NCI-H446 treated with DMSO at 0.1 percent for 48 hours (cell line): ENCODE measurements at regions not wholly inside any gene's neighbourhood (a gene's known extent, or its start where the extent isn't known, plus 50 kb on each side); places are given as distances from the start of the nearest gene placed in this dataset.

ENCODE experiments used
- DNase-seq: peaks from one replicate; lab custom pipeline; 2025; lab: John Stamatoyannopoulos, UW

DNA sequence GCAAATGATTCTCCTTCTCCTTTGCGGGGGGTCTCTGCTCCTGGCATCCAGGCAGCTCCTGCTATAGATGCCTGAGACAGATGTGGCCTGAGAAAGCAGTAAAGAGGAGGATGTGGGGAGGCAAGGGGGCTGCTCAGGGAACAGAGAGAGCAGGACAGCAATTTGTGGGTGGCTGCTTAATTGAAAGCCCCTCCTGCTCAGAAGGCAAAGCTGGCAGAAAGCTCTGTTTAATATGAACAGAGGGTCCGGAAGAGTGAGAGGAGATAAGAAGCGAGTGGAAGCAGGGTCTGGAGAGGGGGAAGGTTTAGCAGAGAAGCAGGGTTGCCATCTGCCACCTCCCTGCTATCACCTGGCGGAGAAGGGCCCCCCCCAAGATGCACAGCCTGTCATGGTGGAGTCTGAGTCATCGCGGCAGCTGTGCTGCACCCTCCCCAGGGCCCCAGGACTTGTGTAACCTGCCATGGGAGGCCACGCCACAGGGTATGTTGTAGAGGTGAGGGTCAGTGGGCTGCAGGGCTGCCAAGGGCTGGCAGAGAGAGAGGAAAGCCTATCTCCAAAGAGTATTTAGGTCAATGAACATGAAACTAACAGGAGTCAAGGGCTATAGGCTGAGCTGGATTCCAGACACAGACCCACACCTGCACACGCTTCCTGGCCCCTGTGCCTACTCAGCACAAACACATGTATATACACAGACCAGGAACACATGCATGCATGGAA lies 1109.8 kb upstream of the AUTS2 start:
- DNase-seq = no peak

DNA sequence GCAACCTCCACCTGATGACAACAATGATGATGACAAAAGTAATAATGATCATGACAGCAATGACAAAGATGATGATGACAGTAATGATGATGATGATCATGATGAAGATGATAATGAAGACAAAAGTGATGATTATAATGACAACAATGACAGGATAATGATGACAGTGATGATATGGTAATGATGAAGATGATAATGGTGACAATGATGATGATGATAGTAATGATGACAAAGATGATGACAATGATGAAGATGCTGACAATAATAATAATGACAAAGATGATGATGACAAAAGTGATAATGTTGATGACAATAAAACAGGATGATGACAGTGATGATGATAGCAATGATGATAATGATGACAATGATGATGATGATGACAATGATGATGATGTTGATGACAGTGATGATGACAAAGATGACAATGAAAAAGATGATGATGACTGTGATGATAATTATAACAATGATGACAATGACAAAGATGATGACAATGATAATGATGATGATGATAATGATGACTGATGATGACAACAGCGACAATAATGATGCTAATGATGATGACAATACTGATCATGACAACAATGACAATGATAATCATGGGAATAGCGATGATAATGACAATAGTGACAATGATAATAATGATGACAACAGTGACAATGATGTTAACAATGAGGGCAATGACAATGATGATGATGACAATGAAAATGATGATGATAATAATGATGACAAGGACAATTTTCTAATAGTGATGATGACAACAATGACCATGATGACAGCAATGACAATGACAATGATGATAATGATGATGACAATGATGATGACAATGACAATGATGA lies 1106.5 kb upstream of the AUTS2 start:
- DNase-seq = no peak

DNA sequence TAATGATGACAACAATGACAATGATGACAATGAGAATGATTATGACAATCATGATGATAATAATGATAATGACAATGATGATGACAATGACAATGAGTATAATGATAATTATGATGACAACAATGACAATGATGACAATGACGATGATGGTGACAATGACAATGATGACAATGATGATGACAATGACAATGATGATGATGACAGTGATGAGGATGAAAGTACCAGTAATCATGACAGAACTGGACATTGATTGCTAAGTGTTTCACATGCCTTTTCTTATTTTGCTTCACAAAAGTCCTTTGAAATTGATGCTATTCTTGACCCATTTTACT lies 1106.0 kb upstream of the AUTS2 start:
- no peak for DNase-seq

DNA sequence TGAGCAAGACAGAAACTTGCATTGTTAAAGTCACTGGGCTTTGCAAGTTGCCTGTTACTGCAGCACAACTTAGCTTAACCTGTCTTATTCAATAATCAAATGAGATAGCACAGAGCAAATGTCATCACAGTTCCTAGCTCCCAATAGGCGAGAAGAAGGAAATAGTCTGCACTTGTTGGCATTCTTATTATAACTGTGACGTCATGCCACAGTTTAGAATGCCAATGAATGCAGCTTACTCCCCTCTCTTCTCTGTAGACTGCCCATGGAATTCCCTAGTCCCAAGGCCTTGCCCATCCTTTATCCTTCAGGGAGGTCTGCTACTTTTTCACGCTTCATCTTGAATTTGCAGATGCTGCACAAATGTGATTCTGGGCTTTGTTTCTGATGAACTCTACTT lies 1094.9 kb upstream of the AUTS2 start:
- DNase-seq = no peak

DNA sequence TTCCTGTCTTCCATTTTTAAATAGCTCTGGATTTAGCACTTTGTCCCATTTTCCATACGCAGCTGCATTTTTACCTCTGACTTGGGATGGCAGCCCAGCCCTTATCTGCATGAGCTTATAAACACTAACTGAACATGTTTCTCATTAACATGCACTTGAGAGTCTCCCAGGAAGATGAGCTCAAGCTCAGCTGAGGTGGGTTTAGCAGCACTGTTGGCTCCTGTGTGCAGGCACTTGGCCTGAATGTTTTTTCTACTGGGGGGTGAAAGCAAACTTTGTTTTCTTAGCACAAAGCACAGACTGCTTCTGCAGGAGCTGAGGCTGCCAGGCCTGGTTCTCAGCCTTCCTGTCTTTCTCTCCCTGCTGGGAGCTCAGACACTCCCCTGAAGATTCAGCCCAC lies 1093.6 kb upstream of the AUTS2 start:
- DNase-seq = no peak

DNA sequence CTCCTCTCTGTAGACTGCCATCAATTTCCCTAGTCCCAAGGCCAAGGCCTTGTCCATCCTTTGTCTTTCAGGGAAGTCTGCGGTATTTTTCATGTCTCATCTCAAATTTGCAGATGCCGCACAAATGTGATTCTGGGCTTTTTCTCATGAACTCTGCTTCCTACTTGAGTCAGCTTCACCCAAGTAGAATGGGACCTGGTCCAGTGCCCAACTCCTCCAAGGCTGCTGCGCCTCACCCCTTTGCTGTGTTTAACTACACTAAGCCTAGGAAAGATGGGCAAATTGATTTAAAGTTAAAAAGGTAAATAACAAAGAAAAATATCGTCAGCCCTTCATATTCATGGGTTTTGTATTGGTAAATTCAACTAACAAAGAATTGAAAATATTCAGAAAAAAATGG lies 1092.6 kb upstream of the AUTS2 start:
- no peak for DNase-seq

DNA sequence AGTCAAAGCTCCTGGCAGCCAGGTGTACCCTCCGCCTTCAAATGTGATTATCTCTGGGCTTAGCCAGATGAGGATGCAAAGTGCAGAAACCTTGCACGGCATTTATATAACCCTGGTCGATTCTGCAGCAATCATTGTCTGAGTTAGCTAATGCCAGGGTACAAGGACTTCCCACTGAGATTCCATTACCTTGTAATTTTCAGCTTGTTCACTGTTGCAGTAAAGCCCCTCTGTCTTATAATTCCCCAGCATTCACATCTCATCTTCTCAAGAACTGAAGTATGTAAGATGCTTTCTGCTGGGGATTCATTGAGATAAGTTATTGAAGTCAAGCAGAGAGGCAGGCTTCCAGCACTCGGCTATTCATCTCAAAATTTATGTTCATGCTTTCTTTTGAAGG lies 1090.6 kb upstream of the AUTS2 start:
- no peak for DNase-seq

DNA sequence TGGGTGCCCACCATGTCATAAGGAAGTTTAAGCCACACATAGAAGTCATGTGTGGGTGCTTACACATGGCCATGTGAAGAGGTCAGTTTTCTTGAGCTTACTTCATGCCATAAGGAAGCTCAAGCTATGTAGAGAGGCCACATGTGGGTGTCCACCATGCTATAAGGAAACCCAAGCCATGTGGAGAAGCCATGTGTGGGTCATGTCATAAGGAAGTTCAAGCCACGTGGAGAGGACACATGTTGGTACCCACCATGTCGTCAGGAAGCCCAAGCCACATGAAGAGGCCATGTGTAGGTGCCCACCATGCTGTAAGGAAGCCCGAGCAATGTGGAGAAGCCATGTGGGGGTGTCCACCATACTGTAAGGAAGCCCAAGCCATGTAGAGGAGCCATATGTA lies 1089.2 kb upstream of the AUTS2 start:
- no peak for DNase-seq

DNA sequence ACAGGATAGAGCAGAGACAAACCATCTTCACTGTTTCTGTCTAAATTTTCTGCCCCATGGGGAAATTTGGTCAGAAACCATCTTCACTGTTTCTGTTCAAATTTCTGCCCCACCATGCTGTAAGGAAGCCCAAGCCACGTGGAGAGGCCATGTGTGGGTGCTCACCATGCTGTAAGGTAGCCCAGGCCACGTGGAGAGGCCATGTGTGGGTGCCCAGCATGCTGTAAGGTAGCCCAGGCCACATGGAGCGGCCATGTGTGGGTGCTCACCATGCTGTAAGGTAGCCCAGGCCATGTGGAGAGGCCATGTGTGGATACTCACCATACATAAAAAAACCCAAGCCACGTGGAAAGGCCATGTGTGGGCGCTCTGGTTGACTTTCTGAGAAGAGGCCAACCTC lies 1088.7 kb upstream of the AUTS2 start:
- DNase-seq = no peak

DNA sequence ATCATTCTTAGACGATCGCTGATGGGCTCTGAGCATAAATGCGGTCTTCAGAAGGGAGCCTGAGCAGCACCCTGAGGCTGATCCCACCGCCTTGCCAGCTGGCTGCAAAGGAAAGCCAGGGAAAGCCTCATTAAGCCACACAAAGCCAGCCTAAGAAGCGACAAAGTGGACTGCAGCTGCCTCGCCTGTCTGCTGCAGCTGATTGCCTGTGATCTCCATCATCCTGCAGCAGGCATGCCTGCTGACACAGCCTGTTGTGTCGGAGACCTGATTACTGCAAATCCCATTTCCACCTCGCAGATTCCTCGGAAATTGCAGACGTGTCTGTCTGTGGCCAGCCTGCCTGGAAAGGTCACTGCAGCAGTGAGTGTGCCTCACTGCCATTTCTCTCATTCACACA lies 1087.0 kb upstream of the AUTS2 start:
- DNase-seq = no peak

DNA sequence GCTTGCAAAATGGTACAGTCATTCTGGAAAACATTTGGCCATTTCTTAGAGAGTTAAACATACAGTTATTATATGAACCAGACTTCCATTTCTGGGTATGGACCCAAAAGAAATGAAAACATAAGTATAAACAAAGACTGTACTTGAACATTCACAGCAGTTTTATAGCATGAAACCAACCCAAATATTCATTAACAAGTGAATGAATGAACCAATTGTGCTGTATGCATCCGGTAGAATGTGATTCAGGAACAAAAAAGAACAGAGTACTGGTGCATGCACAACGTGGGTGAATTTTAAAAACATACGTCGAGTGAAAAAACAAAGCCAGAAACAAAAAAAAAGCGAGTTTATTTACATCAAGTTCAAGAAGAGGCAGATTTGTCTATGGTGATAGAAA lies 1085.8 kb upstream of the AUTS2 start:
- no peak for DNase-seq

DNA sequence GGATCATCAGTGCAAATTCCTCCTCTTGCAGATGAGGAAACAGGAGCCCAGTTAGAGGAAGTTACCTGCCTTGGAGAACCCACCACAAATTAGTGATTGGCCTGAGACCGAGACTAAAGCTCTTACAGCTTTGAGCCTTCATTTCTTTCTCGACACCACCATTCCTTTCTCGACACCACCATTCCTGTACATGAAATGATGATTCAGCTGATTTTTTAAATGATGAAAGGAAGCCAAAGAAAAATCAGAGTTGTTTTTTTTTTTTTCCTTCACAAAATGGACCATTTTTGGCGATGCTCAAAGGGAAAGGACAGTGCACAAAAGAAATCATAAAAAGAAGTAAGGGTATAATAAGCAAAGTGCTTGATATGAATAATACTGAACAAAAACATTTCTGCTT lies 1080.2 kb upstream of the AUTS2 start:
- no peak for DNase-seq

DNA sequence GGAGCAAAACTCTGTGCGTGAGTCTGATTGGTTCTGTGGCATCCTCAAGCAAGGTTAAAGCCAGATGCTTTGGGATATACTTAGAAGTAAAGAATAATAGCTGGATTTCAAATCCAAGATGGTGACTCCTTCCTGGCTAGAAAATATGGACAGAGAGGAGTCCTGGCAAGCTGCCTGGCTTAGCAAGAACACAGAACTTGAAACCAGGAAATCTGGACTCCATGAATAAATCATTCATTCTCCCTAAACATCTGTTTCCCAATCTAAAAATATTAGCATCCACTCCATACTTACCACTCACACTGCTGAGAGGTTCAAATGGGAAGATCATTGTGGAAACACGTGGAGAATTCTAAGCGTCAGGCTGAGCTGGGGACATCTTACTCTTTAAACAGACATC lies 1074.1 kb upstream of the AUTS2 start:
- no peak for DNase-seq

DNA sequence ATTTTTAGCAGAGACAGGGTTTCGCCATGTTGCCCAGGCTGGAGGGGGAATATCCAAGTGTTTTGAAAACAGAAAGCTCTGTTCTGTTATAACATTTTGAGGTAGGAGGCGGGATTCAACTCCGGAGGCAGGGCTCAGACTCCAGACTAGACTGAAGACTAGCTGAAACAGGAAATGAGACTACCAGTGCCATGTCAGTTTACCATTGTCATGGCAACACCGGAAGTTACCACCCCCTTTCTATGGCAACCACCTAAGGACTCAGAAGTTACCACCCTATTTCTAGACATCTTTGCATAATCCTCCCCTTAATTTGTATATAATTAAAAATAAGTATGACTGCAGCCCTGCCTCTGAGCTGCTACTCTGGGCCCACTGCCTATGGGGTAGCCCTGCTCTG lies 1069.1 kb upstream of the AUTS2 start:
- no peak for DNase-seq

DNA sequence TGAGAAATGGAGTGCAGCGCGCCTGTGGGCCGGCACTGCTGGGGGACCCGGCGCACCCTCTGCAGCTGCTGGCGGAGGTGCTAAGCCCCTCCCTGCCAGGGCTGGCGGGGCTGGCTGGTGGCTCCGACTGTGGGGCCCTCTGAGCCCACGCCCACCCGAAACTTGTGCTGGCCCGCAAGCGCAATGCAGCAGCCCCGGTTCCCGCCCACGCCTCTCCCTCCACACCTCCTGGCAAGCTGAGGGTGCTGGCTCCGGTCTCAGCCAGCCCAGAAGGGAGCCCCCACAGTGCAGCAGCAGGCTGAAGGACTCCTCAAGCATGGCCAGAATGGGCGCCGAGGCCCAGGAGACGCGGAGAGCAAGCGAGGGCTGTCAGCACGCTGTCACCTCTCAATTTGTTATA lies 1063.0 kb upstream of the AUTS2 start:
- DNase-seq = no peak

DNA sequence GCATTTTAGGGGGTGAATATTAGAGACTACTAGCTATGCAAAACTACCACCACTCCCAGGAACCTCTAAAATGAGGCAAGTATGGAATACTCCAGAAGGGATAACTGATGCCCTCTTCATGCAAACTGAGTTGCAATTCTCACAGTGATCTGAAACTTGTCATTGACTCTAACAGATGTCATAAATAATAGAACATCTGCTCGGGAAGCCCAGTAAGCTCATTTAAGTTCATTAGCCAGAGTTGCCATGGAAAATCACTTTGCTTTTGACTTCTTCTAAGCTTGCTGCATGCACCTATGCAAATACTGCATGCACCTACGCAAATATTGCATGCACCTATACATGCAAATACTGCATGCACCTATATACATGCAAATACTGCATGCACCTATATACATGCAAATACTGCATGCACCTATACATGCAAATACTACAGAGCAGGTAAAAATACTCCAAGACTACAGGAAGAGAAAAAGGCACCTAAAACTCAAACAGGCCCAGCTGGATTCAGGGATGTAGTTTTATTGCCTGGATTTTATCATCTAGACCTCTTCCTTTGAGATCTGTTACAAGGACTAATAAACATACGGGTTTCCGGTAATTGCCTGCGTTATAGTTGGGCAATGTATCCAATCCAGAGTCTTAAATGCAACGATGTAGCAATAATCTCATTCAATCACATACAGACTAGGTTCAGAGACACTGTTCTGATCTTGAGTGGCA lies 1061.1 kb upstream of the AUTS2 start:
- no peak for DNase-seq

DNA sequence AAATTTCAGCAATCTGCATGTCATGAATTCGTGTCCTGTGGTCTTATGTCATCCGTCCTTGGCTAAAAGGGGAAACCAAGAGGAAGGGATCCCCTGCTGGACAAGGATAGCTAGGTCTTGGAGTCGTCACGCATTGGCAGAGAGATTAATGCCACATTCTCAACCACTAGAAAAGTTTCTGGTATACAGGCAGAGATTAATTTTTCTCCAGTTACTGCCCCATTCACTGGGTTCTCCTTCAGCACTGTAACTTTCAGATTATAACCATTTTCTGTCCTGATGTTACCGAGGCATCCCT lies 1060.6 kb upstream of the AUTS2 start:
- no peak for DNase-seq

DNA sequence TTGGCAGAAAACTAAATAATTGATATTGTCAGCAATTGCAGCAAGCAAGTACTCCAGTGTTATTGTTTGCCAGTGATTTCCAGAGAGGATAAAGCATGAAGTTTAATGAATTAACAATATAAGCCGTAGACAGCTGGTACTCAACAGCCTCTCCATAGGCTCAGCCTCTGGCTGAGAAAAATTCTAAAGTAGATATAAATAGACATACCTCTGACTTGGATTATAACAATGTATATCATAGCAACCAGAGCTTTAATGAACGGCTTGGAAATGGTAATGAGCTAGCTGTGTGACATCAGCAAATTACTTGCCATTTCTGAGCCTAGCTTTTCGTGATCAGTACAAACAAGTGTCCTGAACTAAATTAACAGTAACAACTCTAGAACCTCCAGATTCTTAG lies 1055.4 kb upstream of the AUTS2 start:
- no peak for DNase-seq

DNA sequence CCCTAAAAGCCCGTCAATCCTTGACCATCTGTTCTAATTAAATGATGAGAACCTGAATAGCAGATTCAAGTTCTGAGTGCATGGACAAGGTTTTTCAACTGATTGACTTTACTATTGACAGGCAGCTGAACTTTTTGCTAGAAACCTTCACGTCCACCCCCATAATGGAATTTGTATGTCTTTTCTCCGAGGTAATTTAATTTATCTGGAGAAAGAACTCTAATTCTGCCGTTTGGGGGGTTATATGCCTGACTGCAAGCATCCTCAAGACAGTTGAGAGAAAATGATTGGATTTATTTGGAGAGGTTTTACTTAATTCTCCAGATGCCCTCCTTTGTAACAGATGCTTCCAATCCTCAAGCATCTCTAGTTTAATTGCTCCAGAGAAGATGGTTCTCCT lies 1053.4 kb upstream of the AUTS2 start:
- no peak for DNase-seq

DNA sequence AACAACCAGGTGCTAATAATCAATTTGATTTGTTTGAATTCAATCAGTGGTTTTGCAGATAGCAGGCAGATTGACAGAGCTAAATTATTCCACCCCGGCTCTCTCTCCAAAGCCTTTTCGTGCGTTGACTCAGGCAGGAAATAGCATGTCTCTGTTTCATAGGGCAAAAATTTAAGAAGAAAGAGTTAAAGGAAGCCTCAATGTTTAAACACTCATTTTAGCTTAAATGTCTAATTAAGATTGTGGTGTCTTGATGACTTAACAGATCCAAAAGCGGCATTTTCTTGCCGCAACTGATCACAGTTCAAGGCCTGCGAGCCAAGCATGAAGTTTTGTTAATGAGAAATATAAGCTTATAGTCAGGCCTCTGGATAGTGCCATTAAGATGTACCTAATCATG lies 1051.1 kb upstream of the AUTS2 start:
- DNase-seq = no peak

DNA sequence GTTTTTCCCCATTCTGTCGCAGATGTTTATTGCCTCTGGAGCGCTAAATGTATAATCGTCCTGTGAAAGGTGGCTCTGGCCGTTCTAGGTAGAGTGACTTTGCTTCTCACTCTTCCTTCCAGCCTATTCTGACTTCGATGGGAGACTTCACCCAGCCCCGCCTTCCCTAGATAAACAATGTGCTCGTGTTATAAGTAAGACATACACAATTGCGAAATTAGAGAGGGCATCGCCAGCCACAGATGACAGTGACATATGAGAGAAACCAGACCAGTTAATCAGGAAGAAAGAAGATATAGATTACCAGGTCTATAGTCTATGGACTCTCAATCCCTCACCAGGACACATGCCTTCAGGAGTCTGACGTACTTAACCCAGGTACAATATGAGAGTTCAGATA lies 1050.5 kb upstream of the AUTS2 start:
- no peak for DNase-seq

DNA sequence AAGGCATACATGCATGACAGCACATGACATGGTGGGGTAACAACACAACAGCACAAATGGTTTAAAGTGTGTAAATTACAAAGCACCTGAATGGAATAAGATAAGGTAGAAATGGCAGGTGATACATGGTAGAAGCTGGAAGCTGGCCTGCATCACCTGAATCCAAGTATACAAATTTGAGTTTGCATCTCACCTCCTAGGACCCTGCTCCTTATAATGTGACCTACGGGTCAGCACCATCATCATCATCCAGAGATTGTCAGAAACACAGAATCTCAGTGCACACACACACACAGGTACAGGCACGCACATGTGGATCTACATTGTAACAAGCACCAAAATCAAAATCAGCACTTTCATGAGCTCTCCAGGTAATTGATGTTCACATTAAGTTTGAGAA lies 1048.2 kb upstream of the AUTS2 start:
- DNase-seq = no peak

DNA sequence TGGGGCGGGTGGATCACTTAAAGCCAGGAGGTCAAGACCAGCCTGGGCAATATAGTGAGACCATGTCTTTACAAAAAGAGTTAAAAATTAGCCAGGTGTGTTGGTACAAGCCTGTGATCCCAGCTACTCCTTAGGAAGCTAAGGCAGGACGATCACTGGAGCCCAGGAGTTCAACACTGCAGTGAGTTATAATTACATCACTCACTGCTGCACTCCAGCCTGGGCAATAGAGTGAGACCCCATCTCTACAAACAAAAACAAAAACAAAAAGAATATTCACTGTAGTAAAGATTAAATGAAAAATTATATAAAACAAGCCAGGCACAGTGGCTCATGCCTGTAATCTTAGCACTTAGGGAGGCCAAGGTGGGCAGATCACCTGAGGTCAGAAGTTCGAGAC lies 1047.6 kb upstream of the AUTS2 start:
- DNase-seq = no peak

DNA sequence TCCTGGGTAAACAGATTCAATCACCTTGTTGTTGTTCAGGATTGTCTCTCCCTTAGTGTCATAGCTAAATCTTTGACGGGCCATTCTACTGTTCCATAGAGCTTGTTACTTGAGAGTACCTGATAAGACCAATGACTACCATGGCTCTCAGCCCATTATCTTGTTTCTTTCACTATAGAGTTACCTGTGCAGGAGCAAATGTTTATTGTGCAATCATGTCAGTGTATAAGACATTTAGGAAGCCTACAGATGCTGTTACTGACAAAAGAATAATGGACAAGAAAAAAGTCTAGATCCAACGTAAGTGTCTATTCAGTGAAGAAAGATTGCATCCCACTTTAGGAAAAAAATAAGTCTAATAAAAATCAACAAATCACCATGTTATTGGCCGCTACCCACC lies 1041.7 kb upstream of the AUTS2 start:
- no peak for DNase-seq
